ENCODE measurements at regions not wholly inside any gene's neighbourhood (a gene's known extent, or its start where the extent isn't known, plus 50 kb on each side); places are given as distances from the start of the nearest gene placed in this dataset.

- TF ChIP-seq TAF1 (IDR thresholded peaks at IDR 0.05; ENCODE audit: low read depth) (no peak), FOXM1 (IDR thresholded peaks at IDR 0.05; ENCODE audit: borderline replicate concordance, low read depth) (no peak), REST (IDR thresholded peaks at IDR 0.05; ENCODE audit: low read depth) (no peak), CEBPB (IDR thresholded peaks at IDR 0.05) (no peak), CREB1 (IDR thresholded peaks at IDR 0.05; ENCODE audit: low read depth) (no peak), EP300 (IDR thresholded peaks at IDR 0.05; ENCODE audit: borderline replicate concordance) (no peak), NFIC (IDR thresholded peaks at IDR 0.05) (no peak), EGR1 (IDR thresholded peaks at IDR 0.05) (no peak), RAD21 (IDR thresholded peaks at IDR 0.05; ENCODE audit: low read depth) (no peak), USF1 (IDR thresholded peaks at IDR 0.05) (no peak), YY1 (IDR thresholded peaks at IDR 0.05; ENCODE audit: low read depth) (no peak), MAX (IDR thresholded peaks at IDR 0.05) (no peak), TCF12 (IDR thresholded peaks at IDR 0.05; ENCODE audit: low read depth) (no peak)
Observed at GRCh38 chr5:173671121-173671949, 54.9 kb upstream of the BOD1 start.
